SK-N-MC (cell line): ENCODE measurements at regions not wholly inside any gene's neighbourhood (a gene's known extent, or its start where the extent isn't known, plus 50 kb on each side); places are given as distances from the start of the nearest gene placed in this dataset.

ENCODE experiments used
- EZH2 ChIP-seq: fragments of 200-600 bp; sonication (generic); IDR thresholded peaks from one replicate; pipeline ENCODE4 v1.6.1; 2017; ENCODE audit warnings: antibody characterized with exemption
- FOXP2 ChIP-seq: optimal IDR thresholded peaks from 2 replicates; pipeline ENCODE3; 2011; ENCODE audit warnings: mild to moderate bottlenecking, moderate library complexity; ENCODE audit not compliant: insufficient read depth; ENCODE audit errors: extremely low read length, control extremely low read depth
- POLR2AphosphoS5 ChIP-seq: IDR thresholded peaks from 2 replicates; pipeline ENCODE4 v1.6.1; 2012; ENCODE audit warnings: mild to moderate bottlenecking, low read depth, low read length, borderline replicate concordance

DNA sequence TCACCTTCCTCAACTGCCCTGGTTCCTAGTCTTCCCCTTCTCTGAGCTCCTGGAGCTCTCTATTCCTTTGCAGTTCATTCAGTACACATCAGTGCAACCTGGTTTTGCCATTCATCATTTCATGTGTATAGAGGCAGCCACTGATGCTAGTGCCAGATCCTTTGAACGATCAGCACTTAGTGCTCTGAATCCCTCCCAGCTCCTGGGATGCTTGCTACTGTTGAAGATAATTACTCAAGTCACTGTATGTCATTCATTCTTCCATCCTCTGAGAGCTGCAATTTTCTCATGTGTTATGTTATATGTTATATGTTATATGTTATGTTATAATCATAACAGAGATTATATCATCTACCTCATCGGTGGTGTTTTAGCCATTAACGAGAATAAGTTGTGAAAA is 98.5 kb upstream of the UXS1 start:
- no peak for TF ChIP-seq EZH2
- no peak for TF ChIP-seq POLR2AphosphoS5
- no peak for TF ChIP-seq FOXP2
